ENCODE measurements at regions not wholly inside any gene's neighbourhood (a gene's known extent, or its start where the extent isn't known, plus 50 kb on each side); places are given as distances from the start of the nearest gene placed in this dataset.

GRCh38 chr10:125325326-125325725, 165.0 kb upstream of the CTBP2 start:
- no peak overlapping the region for H3K4me3 ChIP-seq
- no peaks in the 10 kb centered on the region for H3K4me1 ChIP-seq
- DNase-seq (no peak), ATAC-seq (no peak)
- no peaks in the 10 kb centered on the region for H3K27me3 ChIP-seq (ENCODE audit: low read depth)
- intact Hi-C loops (cut with DNase I) = no loop called here
- H3K36me3 ChIP-seq = no peaks in the 10 kb centered on the region
- no peak for TF ChIP-seq CTCF (IDR thresholded peaks at IDR 0.05)
- no peak overlapping the region for H3K27ac ChIP-seq
- H3K9me3 ChIP-seq = peaks cover 24% of the 10 kb centered on the region

- TF ChIP-seq CTCF (IDR thresholded peaks at IDR 0.05) = no peak
- H3K4me3 ChIP-seq = no peak overlapping the region
- no peak overlapping the region for H3K27ac ChIP-seq
- no peaks in the 10 kb centered on the region for H3K4me1 ChIP-seq
- no peaks in the 10 kb centered on the region for H3K9me3 ChIP-seq
- no peaks in the 10 kb centered on the region for H3K27me3 ChIP-seq (ENCODE audit: low read depth)
- no peaks in the 10 kb centered on the region for H3K36me3 ChIP-seq
- intact Hi-C loops (cut with DNase I) = no loop called here
- ATAC-seq (no peak), DNase-seq (no peak)
Measured at GRCh38 chr10:125316436-125316835, 156.1 kb upstream of the CTBP2 start.

- ATAC-seq = no peak
- intact Hi-C loops (cut with DNase I) = no loop called here
- TF ChIP-seq CTCF (IDR thresholded peaks at IDR 0.05) = no peak
- Histone ChIP-seq H3K36me3 (no peaks in the 10 kb centered on the region), H3K4me3 (no peak overlapping the region), H3K27me3 (ENCODE audit: low read depth) (no peaks in the 10 kb centered on the region), H3K27ac (no peak overlapping the region), H3K9me3 (no peaks in the 10 kb centered on the region), H3K4me1 (no peaks in the 10 kb centered on the region)
- DNase-seq = no peak
Measured at GRCh38 chr10:125300937-125301336, 140.6 kb upstream of the CTBP2 start.

- H3K27ac ChIP-seq = no peak overlapping the region
- intact Hi-C loops (cut with DNase I) = no loop called here
- H3K4me3 ChIP-seq = no peak overlapping the region
- H3K9me3 ChIP-seq = no peaks in the 10 kb centered on the region
- no peaks in the 10 kb centered on the region for H3K27me3 ChIP-seq (ENCODE audit: low read depth)
- DNase-seq (no peak), ATAC-seq (no peak)
- H3K4me1 ChIP-seq = no peaks in the 10 kb centered on the region
- no peak for TF ChIP-seq CTCF (IDR thresholded peaks at IDR 0.05)
- H3K36me3 ChIP-seq = no peaks in the 10 kb centered on the region
Measured at GRCh38 chr10:125299461-125299860, 139.1 kb upstream of the CTBP2 start.

- Histone ChIP-seq H3K36me3 (no peaks in the 10 kb centered on the region), H3K4me3 (no peak overlapping the region), H3K27ac (no peak overlapping the region), H3K9me3 (no peaks in the 10 kb centered on the region), H3K4me1 (no peaks in the 10 kb centered on the region), H3K27me3 (ENCODE audit: low read depth) (no peaks in the 10 kb centered on the region)
- no peak for TF ChIP-seq CTCF (IDR thresholded peaks at IDR 0.05)
- no peak for DNase-seq
- no peak for ATAC-seq
- intact Hi-C loops (cut with DNase I) = no loop called here
Measured at GRCh38 chr10:125296598-125296997, 136.2 kb upstream of the CTBP2 start.

- H3K4me1 ChIP-seq = no peaks in the 10 kb centered on the region
- intact Hi-C loops (cut with DNase I) = no loop called here
- H3K4me3 ChIP-seq = no peak overlapping the region
- no peak for TF ChIP-seq CTCF (IDR thresholded peaks at IDR 0.05)
- H3K9me3 ChIP-seq = no peaks in the 10 kb centered on the region
- ATAC-seq (no peak), DNase-seq (no peak)
- H3K27me3 ChIP-seq (ENCODE audit: low read depth) = no peaks in the 10 kb centered on the region
- H3K36me3 ChIP-seq = no peaks in the 10 kb centered on the region
- no peak overlapping the region for H3K27ac ChIP-seq
Measured at GRCh38 chr10:125294109-125294508, 133.7 kb upstream of the CTBP2 start.
